LHCN-M2 (cell line): ENCODE measurements at regions not wholly inside any gene's neighbourhood (a gene's known extent, or its start where the extent isn't known, plus 50 kb on each side); places are given as distances from the start of the nearest gene placed in this dataset.

Source experiments
- DNase-seq: peaks from one replicate; pipeline ENCODE4 v3.0.0-alpha.2; 2012; ENCODE audit warnings: low read depth

- no peak for DNase-seq
Measured at GRCh38 chr2:103734911-103735310, 973.1 kb downstream of the TMEM182 start.

GRCh38 chr2:103738108-103738507 lies 976.3 kb downstream of the TMEM182 start:
- DNase-seq = no peak

DNA sequence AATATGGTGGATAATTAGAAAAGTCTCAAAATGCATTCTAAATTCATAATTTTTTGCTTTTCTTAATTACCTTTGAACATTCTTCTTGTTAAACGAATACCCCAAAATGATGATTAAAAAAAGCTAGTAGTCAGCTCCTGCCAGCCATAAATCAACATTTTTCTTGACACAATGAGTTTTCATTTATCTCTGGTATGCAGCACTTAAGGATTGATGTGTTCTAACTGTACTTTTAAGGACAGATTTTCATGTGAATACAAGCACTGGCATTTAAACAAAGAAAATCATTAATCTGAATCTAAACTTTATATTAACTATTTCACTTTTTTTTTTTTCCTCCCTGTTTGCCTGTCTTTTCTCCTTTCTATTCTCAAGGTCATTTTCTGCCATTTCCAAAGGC lies 976.8 kb downstream of the TMEM182 start:
- DNase-seq = no peak

GRCh38 chr2:103739186-103739585 lies 977.4 kb downstream of the TMEM182 start:
- DNase-seq = no peak

GRCh38 chr2:103739921-103740320 lies 978.1 kb downstream of the TMEM182 start:
- no peak for DNase-seq

- no peak for DNase-seq
Measured at GRCh38 chr2:103740631-103741030, 978.8 kb downstream of the TMEM182 start.

GRCh38 chr2:103743195-103743594 lies 981.4 kb downstream of the TMEM182 start:
- no peak for DNase-seq

DNA sequence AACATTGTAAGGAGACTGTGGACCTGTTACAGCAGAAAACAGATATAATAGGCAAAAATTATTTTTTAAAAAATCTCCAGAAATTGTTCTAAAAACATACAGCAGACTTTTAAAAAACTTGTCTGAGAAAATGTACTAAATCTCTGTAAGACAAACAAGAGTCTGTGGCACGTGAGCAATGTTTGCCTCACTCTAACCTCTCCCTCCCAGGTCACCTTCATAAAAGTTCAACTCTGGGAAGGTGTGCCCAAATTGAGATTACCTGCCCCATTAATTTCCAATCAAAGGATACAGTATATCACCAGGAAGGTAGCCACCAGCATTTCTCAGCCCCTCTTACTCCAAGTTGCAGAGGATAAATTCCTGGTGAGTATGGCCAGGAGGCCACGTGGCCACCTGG lies 992.7 kb downstream of the TMEM182 start:
- DNase-seq = no peak

DNA sequence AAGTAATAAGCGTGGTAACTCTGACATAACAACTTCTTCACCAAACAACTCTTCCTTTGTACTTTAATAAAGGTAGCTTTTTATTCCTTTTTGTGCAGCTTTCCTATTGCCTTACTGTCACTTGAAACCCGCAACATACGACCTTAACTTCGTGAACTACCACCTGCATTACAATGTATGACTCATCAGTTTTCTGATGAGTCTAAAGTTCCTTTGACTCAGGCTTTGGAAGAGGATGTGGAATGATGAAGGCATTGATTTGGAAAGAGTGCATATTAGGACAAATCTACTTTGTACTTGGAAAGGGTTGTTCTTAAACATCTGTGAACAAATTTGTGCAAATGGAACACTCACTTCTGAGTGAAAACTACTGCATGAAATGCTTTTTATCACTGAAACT lies 1012.1 kb downstream of the TMEM182 start:
- DNase-seq = no peak

- DNase-seq = no peak
Measured at GRCh38 chr2:103780088-103780702, 1018.4 kb downstream of the TMEM182 start.

DNA sequence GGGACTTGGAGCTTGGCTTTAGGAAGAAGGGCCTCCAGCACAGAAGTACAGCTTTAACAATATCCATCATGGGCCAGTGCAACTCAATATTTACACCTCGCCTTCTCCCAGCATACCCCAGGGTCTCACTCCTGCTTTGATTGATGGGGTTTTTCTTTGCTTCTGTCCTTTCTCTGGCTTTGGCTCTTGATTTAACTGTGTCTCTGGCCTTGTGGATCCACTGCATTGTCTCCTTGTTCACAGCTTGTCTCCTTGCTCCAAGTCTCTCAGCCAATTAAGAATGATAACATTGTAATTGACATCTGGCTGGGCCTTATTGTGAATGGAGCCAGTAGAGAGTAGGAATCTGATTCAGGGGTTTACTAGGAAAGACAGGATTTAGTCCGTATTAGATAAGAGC lies 1019.5 kb downstream of the TMEM182 start:
- DNase-seq = no peak

- DNase-seq = no peak
Measured at GRCh38 chr2:103784261-103784660, 1022.4 kb downstream of the TMEM182 start.

DNA sequence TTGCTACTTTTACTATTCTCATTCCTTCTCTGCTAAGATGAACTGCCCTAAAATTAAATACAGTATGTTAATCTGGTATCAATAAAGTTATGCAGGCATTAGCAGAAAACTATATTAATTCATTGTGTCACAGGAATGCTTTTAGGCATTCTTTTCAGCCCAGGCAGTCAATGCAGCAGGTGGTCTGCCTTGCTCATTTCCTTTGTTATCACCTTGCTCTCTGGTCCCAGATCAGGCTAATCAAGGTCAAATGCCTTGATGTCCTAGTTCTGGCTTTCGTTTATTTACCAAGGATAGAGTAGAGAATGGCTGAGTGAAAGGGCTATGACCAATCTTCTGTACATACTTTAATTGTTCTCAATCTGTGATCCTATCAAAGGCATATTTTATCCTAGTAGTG lies 1023.6 kb downstream of the TMEM182 start:
- DNase-seq = no peak

GRCh38 chr2:103785956-103786355 lies 1024.1 kb downstream of the TMEM182 start:
- DNase-seq = no peak

DNA sequence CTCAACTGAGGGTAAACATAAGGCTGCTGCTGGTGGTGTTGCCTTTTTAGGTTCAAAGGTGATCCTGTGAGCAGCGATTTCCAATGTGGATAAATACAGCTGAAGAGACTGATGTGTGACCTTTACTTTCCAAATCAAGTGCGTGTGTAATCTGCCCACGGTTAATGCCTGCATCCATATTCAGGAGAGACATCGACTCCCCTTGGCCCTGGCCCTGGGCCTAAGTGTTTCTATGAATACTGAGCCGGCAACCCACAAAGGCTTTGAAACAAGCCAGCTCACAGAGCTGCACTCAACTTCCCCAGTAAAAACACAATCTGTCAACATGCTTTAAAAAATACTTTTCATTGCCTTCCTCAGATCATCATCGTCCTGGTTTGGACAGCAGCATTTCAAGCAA lies 1026.6 kb downstream of the TMEM182 start:
- DNase-seq = no peak

GRCh38 chr2:103788951-103789350 lies 1027.1 kb downstream of the TMEM182 start:
- DNase-seq = no peak

DNA sequence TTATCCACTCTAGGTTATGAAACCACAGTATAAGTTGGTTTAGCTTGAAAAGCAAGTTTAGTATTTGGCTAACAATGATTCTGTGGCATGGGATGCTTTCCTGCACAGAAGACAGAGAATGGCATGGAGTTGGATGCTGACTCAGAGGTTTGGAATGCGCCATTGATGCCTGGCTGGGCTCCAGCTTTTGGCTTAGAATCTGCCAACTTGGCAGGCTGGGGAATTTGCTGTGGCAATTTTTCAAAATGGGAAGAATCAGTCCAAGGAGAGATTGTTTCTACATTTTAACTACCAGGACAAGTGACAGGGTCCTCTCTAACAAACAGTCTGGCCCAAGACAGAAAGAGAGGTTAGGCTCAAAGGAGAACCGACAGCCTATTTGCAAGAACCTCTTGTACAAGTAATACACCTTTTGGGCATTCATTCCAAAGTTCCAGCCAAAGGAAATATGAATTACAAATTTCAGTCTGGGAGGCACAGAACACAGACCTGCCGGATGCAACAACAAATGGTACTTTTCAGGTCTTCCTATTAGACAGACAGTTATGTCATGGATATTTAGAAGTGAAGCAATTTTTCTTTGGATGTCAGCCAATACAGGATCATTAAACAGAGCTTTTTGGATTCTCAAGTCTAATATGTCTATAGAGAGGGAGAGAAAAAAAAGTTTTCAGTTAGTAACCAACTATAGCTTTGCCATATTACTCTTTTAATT lies 1027.7 kb downstream of the TMEM182 start:
- peak; percentile 1 for DNase-seq

DNA sequence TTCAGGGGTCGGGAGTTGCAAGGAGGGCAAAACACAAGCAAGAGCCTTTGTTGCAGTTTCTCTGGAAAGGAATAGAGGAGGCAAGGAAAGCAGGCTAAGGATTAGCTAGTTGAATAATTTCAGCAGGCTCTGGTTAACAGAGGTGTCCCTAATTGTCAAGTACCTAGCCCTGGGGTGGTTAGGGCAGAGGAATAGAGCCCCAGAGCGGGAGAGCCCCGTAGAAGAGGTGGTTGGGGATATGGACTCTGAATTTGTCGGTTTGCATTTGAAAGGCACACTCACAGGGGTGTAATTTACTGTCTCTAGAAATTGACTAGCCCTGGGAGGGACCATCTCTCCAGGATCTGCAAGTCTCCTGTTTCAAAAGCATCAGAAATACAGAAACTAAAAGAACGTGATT lies 1030.2 kb downstream of the TMEM182 start:
- no peak for DNase-seq

- no peak for DNase-seq
Measured at GRCh38 chr2:103798291-103798690, 1036.5 kb downstream of the TMEM182 start.

DNA sequence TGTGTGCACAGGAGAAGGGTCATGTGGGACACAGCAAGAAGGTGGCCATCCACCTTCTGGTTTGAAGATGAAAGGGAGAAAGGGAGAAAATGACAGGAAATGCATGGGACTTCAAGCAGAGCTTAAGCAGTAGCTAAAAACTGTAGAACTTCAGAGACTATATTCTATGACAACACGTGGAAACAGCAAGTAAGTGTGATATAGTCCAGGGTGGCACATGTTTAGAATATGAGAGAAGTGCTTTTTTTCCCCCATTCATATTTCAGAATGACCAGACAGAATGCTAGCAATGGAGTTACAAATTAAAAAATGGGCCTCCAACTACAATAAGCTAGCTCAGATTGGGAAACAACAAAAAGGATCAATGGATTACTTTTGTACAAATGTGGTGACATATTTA lies 1042.2 kb downstream of the TMEM182 start:
- no peak for DNase-seq

DNA sequence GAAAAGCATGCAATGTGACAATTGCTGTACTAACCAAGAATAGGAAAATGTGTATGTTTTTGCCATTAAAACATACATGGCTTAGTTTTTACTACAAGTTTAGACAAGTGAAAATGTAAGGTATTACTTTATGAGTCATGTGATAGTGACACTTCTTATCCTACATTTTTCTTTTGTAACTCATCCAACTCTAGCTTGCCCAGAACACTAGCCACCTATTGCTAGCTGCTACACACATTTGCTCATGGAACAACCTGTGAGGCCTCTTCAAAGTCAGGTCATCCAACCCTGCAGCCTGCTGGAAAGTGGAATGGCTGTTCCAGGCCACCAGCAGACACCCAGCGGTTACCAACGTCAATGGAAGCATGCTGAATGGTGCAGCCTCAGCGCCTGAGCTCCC lies 1043.9 kb downstream of the TMEM182 start:
- no peak for DNase-seq

DNA sequence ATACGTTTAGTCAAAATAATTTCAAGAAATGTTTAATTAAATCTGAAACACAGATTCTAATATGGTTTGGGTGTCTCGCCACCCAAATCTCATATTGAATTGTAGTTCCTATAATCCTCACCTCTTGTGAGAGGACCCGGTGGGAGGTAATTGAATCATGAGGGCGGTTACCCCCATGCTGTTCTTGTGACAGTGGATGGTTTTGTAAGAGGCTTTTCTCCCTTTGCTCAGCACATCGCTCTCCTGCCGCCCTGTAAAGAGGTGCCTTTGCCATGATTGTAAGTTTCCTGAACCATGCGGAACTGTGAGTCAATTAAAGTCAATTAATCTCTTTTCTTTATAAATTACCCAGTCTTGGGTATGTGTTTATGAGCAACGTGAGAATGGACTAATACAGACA lies 1045.1 kb upstream of the POU3F3 start:
- DNase-seq = no peak

GRCh38 chr2:103809415-103809814 lies 1044.5 kb upstream of the POU3F3 start:
- DNase-seq = no peak
